ENCODE measurements at regions not wholly inside any gene's neighbourhood (a gene's known extent, or its start where the extent isn't known, plus 50 kb on each side); places are given as distances from the start of the nearest gene placed in this dataset.

DNA sequence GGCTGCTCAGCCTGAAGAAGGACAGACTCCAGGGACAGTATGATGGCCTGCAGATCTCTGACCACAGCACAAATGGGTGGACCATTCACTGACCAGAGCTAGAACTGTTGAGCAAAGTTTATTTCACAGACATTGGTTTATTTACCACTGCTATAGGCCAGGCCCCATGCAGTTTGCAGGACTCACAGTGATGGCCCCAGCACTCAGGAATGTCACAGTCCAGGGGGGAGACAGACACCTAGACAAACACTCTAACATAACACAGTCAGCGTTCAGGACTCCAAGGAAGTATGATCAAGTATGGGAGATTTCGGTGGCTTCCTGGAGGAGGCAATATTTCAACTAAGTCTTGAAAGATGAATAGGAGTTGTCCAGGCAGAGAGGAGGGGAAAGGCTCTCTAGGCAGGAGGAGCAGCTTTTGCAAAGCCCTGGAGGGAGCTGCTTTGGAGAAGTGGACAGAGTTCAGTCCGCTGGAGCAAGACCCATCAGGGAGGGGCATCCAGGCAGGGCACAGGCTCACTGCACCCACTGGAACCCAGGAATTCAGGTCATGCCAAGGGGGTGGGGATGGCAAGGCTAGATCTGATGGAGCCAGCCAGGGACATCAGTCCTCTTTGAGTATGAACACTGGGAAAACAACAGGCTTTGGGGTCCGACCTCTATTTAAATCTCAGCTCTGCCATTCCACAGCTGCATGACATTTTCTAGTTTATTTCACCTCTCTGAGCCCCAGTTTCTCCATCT is 454.3 kb downstream of the MATN1 start:
- TF ChIP-seq, protein P1, sequence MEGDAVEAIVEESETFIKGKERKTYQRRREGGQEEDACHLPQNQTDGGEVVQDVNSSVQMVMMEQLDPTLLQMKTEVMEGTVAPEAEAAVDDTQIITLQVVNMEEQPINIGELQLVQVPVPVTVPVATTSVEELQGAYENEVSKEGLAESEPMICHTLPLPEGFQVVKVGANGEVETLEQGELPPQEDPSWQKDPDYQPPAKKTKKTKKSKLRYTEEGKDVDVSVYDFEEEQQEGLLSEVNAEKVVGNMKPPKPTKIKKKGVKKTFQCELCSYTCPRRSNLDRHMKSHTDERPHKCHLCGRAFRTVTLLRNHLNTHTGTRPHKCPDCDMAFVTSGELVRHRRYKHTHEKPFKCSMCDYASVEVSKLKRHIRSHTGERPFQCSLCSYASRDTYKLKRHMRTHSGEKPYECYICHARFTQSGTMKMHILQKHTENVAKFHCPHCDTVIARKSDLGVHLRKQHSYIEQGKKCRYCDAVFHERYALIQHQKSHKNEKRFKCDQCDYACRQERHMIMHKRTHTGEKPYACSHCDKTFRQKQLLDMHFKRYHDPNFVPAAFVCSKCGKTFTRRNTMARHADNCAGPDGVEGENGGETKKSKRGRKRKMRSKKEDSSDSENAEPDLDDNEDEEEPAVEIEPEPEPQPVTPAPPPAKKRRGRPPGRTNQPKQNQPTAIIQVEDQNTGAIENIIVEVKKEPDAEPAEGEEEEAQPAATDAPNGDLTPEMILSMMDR (IDR thresholded peaks at IDR 0.05) = no peak
- Histone ChIP-seq H3K9me3 (no peaks in the 10 kb centered on the region), H3K27ac (no peak overlapping the region), H3K36me3 (no peaks in the 10 kb centered on the region), H3K4me3 (ENCODE audit: low read depth in 1 of 2, low read length in 1 of 2) (no peak overlapping the region), H3K4me1 (ENCODE audit: control insufficient read depth in 1 of 2, insufficient read depth in 1 of 2, low read depth in 1 of 2, low read length in 1 of 2) (no peaks in the 10 kb centered on the region), H3K27me3 (peaks cover 5% of the 10 kb centered on the region)

DNA sequence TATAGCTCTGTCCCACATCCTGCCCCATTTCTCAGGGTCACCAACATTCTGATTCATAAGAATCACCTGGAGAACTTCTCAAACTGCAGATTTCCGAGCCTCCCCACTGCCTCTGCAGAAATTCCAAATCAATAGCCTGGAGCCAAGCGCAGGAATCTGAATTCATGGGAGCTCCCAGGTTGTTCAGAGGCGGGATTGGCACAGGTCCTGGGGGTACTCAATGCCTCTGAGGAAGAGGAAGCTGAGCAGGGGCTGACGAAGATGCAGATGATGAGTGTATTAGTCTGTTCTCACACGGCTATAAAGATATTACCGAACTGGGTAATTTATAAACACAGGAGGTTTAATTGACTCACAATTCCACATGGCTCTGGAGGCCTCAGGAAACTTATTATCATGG is 455.5 kb downstream of the MATN1 start:
- peaks cover 5% of the 10 kb centered on the region for H3K27me3 ChIP-seq
- no peaks in the 10 kb centered on the region for H3K36me3 ChIP-seq
- no peaks in the 10 kb centered on the region for H3K9me3 ChIP-seq
- H3K4me3 ChIP-seq (ENCODE audit: low read depth in 1 of 2, low read length in 1 of 2) = no peak overlapping the region
- H3K27ac ChIP-seq = no peak overlapping the region
- TF ChIP-seq, protein P1 (IDR thresholded peaks at IDR 0.05) = no peak
- H3K4me1 ChIP-seq (ENCODE audit: control insufficient read depth in 1 of 2, insufficient read depth in 1 of 2, low read depth in 1 of 2, low read length in 1 of 2) = no peaks in the 10 kb centered on the region

DNA sequence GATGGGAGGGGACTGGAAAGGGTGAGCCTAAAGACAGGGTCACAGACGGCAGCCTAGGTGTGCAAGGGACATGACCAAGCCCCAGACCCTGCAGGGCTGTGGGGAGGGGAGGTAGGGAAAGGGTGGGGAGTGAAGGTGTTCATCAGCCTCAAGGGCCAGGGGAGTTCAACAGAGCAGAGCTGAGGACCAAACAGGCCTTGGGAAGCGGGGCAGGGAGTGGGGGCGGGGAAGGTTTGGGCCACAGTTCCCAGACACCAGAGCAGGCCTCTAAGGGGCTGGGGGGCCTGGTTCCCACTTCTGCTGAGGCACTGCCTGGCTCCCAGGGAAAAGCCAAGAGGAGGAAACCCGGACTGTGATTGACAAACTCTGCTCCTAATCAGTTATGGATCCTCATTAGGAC is 456.3 kb downstream of the MATN1 start:
- H3K27me3 ChIP-seq = peaks cover 5% of the 10 kb centered on the region
- no peaks in the 10 kb centered on the region for H3K9me3 ChIP-seq
- no peak overlapping the region for H3K4me3 ChIP-seq (ENCODE audit: low read depth in 1 of 2, low read length in 1 of 2)
- no peaks in the 10 kb centered on the region for H3K4me1 ChIP-seq (ENCODE audit: control insufficient read depth in 1 of 2, insufficient read depth in 1 of 2, low read depth in 1 of 2, low read length in 1 of 2)
- no peak overlapping the region for H3K27ac ChIP-seq
- TF ChIP-seq, protein P1 (IDR thresholded peaks at IDR 0.05) = no peak
- H3K36me3 ChIP-seq = no peaks in the 10 kb centered on the region

DNA sequence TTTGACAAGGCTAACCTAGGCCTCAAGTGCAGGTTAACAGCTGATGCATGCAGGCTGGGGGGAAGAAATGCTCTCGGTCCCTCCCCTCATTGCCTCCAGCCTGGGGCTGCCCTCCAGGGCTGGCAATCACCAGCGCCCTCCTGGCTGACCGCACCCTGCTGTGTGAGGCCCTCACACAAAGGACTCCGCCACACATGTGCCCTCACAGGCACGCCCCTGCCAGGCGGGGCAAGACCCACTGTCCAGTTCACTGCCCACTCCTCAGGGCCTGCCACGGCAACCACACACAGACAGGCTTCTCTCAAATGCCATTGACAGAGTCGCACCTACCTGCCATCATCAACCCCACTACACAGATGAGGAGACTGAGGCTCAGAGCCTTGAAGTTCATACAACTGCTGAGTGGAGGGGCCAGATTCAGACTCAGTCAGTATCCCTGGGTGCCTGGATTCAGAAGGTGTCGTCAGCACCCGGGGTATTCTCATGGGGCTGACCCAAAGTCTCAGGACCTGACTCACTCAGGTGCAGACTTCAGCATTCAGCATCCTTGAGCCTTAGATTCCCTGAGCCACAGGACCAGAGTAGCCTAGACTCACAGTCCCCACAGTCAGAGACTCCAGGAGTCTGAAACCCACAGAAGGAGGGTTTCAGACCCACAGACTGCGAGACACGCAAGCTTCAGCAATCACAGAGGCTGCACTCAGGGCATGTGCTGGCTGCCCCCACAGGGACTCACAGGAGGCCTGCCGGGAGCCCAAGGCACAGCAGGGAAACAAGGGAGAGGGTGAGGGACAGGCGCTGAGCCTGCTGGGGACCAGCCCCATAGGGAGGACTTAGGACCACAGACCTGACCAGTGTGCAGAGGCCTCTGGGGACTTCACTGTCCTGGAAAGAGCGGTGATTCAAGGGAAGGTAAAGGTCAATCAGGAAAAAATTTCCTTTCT is 458.0 kb downstream of the MATN1 start:
- Histone ChIP-seq H3K4me3 (ENCODE audit: low read depth in 1 of 2, low read length in 1 of 2) (no peak overlapping the region), H3K4me1 (ENCODE audit: control insufficient read depth in 1 of 2, insufficient read depth in 1 of 2, low read depth in 1 of 2, low read length in 1 of 2) (no peaks in the 10 kb centered on the region), H3K27me3 (peaks cover 13% of the 10 kb centered on the region), H3K9me3 (no peaks in the 10 kb centered on the region), H3K27ac (no peak overlapping the region), H3K36me3 (no peaks in the 10 kb centered on the region)
- TF ChIP-seq, protein P1 (IDR thresholded peaks at IDR 0.05) = no peak

DNA sequence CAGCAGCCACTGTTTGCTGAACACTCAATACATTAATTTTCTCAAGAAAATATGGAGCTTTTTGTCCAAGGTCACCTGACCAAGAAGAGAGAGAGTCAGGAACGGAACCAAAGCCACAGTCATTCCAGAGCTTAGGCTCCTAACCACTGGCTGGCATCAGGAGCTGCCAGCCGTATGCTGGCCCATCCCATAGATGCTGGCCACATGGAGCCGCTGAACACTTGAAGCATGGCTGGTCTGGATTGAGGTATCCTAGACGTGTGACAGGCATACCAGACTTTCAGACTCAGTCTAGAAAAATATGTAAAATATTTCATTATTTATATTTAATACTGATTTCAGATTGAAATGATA is 458.7 kb downstream of the MATN1 start:
- peaks cover 18% of the 10 kb centered on the region for H3K27me3 ChIP-seq
- no peak overlapping the region for H3K4me3 ChIP-seq (ENCODE audit: low read depth in 1 of 2, low read length in 1 of 2)
- H3K9me3 ChIP-seq = no peaks in the 10 kb centered on the region
- TF ChIP-seq, protein P1 (IDR thresholded peaks at IDR 0.05) = no peak
- H3K4me1 ChIP-seq (ENCODE audit: control insufficient read depth in 1 of 2, insufficient read depth in 1 of 2, low read depth in 1 of 2, low read length in 1 of 2) = no peaks in the 10 kb centered on the region
- no peaks in the 10 kb centered on the region for H3K36me3 ChIP-seq
- H3K27ac ChIP-seq = no peak overlapping the region
